ENCODE measurements at regions not wholly inside any gene's neighbourhood (a gene's known extent, or its start where the extent isn't known, plus 50 kb on each side); places are given as distances from the start of the nearest gene placed in this dataset.
"Not testable (repeated sequence)": the region's sequence is repeated elsewhere in the genome, so short reads cannot be mapped to it uniquely, and the experiment has no call there.

DNA sequence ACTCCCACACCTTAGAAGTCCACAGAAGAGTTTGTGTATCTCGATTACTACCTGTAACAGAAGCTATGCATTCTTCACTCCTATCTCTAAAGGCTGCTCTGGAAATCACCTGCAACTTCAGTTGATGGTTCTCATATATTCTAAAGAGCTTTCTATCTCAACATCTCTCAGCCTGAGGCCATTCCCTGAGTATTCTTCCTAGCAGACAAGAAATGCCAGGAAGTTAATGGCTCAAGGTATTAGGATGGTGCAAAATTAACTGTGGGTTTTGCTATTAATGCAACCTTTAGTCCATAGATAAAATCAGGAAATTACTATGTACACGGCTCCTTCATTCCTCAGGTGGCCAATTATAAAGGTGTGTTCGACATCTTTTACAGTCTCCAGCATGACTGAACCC, 290.1 kb downstream of the ZNF716 start:
- not testable (repeated sequence) for H3K4me3 ChIP-seq (ENCODE audit: low read length); DNase-seq (ENCODE audit: low read depth)

DNA sequence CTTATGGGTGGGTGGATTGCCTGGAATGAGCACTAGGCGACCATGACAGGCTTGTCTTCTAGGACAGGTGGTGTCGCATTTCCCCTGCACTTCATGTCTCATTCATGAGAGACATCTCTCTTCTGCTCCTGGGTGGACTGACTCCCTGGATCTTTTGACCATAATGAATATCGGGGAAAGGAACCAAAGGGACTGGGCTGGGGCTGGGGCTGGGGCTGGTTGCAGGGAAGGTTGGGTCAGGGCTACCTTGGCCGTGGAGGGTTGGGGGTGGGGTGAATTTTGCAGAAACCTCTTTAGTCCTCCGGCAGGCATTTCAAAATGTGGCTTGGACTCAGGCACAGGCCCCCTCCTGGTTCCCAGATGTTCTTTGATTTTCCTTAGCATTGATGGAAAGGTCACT, 319.2 kb downstream of the ZNF716 start:
- DNase-seq (ENCODE audit: low read depth): no peak
- no peak overlapping the region for H3K4me3 ChIP-seq (ENCODE audit: low read length)
- TF ChIP-seq, protein P1, sequence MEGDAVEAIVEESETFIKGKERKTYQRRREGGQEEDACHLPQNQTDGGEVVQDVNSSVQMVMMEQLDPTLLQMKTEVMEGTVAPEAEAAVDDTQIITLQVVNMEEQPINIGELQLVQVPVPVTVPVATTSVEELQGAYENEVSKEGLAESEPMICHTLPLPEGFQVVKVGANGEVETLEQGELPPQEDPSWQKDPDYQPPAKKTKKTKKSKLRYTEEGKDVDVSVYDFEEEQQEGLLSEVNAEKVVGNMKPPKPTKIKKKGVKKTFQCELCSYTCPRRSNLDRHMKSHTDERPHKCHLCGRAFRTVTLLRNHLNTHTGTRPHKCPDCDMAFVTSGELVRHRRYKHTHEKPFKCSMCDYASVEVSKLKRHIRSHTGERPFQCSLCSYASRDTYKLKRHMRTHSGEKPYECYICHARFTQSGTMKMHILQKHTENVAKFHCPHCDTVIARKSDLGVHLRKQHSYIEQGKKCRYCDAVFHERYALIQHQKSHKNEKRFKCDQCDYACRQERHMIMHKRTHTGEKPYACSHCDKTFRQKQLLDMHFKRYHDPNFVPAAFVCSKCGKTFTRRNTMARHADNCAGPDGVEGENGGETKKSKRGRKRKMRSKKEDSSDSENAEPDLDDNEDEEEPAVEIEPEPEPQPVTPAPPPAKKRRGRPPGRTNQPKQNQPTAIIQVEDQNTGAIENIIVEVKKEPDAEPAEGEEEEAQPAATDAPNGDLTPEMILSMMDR (conservative IDR thresholded peaks at IDR 0.05; ENCODE audit: low read depth, low read length): no peak

DNA sequence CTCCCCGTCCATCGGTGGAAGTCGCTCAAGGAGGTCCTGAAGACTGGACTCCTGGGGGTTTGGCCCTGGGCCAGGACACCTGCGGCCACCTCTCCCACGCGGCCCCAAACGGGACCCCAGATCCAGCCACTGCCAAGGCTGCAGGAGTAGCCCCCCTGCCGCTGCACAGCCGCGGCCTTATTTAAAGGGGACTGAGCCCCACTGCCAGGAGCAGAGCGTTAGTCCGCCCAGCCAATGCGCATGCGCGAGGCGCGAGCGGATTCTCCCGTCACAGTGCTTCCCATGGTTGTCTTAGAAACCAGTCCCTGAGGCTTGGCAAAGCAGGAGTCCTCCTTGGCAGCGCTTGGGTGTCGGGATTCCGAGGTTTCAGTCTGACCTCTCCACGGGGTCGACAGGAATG, 320.0 kb downstream of the ZNF716 start:
- no peak for DNase-seq (ENCODE audit: low read depth)
- TF ChIP-seq, protein P1 (conservative IDR thresholded peaks at IDR 0.05; ENCODE audit: low read depth, low read length): no peak
- no peak overlapping the region for H3K4me3 ChIP-seq (ENCODE audit: low read length)

DNA sequence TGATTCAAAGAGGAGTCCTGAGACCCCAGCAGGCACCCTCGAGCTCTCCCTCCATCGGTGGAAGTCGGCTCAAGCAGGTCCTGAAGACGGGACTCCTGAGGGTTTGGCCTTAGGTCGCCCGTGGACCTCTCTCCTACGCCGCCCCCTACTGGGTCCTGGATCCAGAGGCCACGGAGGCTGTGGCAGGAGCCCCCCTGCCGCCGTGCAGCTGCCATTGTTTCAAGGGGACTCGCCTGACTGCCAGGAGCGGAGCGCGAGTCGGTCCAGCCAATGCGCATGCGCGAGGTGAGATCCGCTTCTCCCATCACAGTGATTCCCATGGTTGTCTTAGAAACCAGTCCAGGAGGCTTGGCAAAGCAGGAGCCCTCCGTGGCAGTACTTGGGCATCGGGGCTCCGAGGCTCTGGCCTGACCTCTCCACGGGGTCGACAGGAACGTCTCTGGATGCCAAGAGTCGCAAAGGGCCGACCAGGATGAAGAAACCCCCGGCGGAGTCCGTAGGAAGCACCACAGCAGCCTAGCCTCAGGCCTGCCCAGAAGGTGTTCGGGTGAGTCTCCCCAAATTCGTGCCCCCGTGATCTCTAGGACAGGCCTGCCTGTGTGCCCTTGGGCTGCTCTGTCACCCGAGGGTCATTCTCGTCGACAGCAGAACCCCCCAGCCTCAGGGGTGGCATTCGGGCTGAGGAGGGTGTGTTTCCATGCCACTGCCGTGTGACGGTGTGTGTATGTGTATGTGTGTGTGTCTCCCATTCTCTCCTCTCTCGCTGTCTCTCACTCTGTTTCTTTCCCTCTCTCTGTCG, 322.3 kb downstream of the ZNF716 start:
- no peak overlapping the region for H3K4me3 ChIP-seq (ENCODE audit: low read length)
- no peak for DNase-seq (ENCODE audit: low read depth)
- TF ChIP-seq, protein P1 (conservative IDR thresholded peaks at IDR 0.05; ENCODE audit: low read depth, low read length): no peak

DNA sequence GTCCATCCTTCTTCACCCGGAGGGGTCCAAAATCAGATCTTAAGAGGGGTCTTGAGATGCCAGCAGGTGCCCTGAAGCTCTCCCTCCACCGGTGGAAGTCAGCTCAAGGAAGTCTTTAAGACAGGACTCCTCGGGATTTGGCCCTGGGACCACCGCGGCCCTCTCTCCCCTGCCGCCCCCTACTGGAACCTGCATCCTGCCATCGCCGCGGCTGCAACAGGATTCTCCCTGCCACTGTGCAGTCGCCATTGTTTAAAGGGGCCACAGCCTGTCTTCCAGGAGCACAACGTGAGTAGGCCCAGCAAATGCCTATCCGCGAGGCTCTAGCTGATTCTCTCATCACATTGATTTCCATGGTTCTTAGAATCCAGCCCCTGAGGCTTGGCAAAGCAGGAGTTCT, 324.3 kb downstream of the ZNF716 start:
- DNase-seq (ENCODE audit: low read depth): no peak
- TF ChIP-seq, protein P1 (conservative IDR thresholded peaks at IDR 0.05; ENCODE audit: low read depth, low read length): no peak
- H3K4me3 ChIP-seq (ENCODE audit: low read length): no peak overlapping the region

DNA sequence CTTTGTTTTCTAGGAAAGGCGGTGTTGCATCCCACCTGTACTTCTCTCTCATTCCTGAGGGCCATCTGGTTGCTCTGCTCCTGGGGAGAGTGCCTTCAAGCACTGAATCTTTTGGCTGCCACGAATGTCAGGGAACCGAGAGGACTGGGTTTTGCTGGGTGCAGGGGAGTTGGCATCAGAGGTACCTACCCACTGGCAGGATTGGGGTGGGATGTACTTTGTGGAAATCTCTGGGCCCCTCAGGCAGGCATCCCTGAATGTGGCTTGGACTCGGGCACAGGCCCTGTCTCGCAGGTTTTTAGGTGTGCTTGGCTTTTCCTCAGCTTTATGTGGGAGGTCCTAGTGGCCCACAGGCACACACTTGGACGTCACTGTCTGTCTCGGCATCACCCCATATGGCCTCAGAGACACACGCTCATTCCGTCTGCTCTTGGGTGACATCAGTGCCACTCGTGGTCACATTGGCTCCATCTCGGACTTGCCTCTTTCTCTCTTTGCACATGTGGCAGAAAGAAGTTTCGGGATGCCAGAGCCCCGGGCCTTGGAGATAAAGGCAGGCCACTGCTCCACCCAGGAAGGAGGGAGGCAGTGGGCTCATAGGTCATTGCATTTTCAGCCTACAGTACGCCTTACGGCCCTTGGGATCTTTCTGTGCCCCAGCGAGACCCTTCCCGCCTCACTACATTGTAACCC, 325.6 kb downstream of the ZNF716 start:
- DNase-seq (ENCODE audit: low read depth): no peak
- H3K4me3 ChIP-seq (ENCODE audit: low read length): no peak overlapping the region
- TF ChIP-seq, protein P1 (conservative IDR thresholded peaks at IDR 0.05; ENCODE audit: low read depth, low read length): no peak

DNA sequence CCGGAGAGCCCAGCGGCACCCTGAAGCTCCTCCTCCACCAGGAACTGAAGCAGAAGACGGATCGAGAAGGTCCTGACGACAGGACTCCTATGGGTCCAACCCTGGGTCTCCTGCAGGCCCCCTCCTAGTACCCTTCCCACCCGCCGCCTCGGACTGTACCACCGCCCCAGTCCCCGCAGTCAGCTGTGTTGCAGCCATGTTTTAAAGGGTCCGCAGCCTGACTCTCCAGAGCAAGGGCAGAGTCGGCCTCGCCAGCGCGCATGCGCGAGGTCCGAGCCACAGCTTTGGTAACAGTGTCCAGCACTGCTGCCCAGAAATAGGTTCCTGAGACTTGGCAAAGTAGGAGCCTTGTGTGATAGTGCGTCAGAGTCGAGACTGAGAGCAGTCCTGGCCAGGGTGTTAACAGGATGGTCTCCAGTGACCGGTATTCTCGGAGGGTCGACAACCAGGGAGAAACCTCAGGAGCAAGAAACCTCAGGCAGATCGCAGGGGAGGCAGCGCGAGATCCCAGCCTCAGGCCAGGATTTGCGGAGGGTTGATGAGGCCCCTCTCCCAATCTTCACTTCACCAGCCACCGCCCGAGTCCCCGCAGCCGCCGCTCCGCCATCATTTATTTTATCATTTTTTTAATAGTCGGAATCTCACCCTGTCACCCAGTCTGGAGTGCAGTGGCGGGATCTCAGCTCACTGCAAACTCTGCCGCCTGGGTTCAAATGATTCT, 326.3 kb downstream of the ZNF716 start:
- not testable (repeated sequence) for H3K4me3 ChIP-seq (ENCODE audit: low read length); DNase-seq (ENCODE audit: low read depth)

DNA sequence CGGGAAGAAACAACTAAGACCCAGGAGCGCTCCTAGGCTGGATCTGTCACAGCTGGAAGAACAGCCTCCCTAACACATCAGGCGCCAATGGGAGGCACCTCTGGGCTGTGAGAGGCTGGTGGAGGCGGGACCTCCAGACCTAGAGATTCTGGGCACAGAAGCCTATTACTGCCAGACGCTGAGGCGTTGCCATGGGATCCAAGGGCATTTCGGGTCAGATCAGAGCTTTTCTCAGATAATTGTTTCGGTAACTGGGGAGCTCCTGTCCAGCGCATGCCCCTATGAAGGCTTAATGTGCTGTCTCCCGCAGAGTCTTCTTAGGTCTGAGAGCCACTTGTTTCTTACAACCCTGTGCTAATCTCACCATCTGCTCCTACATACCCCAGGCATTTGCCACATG, 339.2 kb downstream of the ZNF716 start:
- DNase-seq (ENCODE audit: low read depth): no peak
- no peak overlapping the region for H3K4me3 ChIP-seq (ENCODE audit: low read length)
- TF ChIP-seq, protein P1 (conservative IDR thresholded peaks at IDR 0.05; ENCODE audit: low read depth, low read length): no peak

Data from retinal pigment epithelial cell (primary cell).